NCI-H1092 (cell line): ENCODE measurements at regions not wholly inside any gene's neighbourhood (a gene's known extent, or its start where the extent isn't known, plus 50 kb on each side); places are given as distances from the start of the nearest gene placed in this dataset.
A peak's percentile ranks its signal among the peaks of the same experiment; 100 is the strongest.

Experiments used
- DNase-seq: peaks from one replicate; lab custom pipeline; 2025; lab: John Stamatoyannopoulos, UW

DNA sequence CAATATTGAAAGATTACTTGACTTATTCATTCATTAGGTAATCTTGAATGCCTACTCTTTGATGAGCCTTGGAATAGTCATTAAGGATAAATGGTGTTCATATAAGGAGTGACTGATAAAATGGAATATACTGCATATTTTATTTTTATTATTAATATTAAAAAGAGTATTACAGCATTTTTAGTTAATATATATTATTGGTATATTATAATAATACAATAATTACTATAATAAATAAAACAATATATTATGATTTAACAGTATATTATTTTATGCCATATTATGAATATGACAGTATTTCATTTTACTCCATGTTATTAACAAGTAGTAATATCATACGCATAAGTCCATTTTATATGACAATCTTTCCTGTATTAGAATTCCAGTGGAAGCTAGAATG lies 490.8 kb upstream of the NFIA start:
- DNase-seq = no peak

DNA sequence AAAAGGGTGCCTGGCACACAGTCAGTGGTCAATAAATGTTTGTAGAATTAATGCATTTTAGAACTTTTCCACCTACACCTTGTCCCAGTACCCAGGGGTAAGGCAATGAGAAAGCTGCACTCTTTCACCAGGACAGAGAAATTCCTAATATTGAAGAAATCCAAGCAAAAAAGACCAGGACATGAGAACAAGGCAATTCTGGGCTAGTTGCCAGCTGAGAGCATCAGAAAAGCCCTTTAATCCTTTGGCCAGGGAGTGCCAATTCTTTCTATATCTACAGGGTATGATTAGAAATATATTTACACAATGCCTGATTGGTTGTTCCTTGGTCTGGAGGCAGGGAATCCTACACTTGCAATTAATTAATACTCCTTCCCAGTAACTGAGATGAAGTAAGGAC lies 492.4 kb upstream of the NFIA start:
- DNase-seq = peak; percentile 8

DNA sequence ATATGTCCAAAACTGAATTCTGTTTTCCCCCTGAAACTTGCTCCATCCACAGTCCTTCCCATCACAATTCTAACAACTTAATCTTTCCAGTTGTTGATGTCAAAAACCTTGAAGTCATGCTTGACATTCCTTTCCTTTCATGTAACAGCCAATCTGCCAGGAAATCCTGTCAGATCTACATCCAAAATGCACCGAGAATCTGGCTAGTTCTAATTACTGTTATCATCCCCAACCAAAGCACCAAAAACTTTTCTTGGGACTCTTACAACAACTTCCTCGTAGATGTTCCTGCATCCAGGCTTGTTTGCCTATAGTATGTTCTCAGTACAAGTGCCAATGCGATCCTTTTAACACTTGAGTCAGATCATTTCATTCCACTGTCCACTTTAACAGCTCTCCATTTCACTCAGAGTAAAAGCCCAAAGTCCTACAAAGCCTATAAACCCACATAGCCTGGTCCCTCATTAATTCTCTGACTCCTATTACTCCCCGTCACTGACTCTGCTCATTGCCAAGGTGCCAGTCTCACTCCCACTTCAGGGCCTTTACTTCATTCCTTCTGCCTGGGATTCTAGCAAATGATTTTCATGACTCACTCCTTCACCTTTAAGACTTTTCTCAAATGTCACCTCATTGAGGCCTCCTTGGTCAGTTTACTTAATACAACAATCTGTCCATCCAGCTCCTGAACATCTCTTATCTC lies 493.2 kb upstream of the NFIA start:
- no peak for DNase-seq

DNA sequence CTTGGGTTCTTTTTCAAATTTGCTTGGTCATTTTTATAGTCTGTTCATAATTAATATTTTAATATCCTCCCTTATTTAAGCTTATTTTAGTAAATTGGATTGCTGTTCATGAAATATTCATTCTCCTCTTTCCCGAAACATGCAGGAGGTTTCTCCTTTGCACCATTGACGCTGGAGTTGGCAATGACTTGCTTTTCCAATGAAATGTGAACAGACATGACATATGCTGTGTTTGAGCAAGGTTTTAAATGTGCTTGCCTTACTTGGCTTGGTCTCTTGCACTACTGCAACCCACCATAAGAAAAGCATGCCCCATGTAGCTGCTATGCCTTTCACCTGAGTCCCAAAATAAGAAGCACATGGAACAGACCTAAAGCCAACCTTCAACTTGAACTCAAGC lies 498.0 kb upstream of the NFIA start:
- DNase-seq = no peak

DNA sequence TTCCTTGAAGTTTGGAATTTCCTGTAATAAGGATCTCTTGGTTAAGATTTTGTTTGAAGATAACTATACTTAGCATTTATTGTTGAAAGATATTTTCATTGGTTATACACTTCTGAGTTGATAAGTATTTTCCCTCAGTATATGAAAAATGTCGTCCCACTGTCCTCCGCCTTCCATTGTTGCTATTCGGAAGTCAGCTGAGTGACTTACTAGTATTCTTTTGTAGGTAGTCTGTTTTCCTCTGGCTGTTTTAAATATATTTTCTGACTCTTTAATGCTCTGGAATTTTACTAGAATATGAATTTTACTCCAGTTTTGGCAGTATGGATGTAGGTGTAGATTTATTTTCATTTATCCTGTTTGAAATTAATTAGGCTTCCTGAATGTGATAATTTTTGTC lies 498.7 kb upstream of the NFIA start:
- no peak for DNase-seq

DNA sequence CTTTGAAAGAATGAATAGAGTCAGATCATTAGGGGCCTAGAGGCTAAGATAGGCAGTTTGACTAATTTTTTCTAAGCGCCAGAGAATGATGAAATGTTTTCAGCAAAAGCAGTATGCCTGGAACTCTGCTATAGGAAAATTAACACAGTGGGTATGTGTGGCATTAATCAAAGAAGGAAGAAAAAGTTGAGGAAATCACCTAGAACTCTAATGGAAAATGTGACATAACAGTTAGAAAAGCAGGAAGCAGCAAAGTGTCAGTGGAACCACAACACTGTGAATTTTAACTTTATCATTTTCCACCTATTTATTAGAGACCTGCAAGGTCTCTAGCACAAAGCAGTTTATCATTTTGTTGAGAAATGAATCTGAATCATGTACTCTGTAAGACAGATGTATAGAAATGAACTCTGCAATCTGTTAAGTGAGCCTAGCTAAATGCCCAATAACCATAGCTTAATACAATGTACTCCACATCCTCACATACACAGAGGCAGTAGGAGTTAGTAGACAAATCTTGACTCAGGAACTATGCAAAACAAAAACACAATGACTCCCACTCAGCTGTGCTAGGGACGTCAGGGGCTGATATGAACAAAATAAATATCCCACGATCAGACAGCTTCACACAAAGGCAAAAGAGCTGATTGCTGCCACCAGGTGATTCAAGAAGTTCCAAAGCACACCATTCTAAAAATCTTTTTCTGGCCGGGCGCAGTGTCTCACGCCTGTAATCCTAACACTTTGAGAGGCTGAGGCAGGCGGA lies 500.7 kb upstream of the NFIA start:
- no peak for DNase-seq

DNA sequence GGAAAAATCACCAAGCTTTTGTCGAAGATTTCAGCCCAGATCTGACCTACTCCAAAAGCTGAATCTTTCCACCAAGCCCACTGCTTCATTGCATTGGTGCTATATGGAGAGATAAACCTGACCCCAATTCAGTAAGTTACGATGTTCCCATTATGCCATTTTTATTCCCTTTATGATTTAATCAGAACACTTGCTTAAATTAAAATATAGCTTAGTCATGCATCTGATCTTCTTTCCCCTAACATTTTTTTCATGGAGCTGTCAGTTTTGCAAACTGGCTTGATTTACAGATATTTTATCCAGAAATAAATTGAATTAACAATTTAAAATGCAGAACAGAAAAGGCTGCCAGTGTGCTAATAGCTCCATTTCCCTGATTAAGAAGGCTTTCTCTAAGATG lies 503.5 kb upstream of the C1orf87 start:
- no peak for DNase-seq

DNA sequence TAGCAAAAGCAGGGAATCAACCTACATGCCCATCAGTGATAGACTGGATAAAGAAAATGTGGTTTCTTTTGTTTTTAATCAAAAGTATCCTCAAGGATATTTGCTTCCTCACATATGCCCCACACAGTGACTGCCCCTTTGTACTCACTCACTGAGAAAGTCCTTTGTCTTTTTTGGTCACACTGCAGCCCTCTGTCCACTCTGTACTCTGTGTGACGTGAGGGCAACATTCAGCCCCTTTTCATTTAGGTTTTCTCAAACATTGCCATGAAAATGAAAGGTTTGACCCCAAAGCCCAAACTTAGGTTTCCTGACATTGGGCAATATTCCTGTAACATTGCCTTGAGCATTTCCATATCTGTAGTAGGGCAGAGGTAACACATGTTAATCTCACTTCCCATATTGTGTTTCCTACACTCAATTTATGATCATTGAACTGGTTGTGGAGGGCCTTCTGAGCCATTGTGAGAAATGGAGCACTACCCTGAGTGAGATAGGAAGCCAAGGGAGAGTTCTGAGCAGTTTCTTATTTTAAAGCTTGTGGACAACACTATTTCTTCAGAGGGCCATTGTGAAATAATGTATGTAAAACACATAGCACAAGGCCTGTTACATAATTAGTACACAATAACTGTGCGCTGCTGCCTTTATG lies 501.9 kb upstream of the C1orf87 start:
- DNase-seq = no peak

DNA sequence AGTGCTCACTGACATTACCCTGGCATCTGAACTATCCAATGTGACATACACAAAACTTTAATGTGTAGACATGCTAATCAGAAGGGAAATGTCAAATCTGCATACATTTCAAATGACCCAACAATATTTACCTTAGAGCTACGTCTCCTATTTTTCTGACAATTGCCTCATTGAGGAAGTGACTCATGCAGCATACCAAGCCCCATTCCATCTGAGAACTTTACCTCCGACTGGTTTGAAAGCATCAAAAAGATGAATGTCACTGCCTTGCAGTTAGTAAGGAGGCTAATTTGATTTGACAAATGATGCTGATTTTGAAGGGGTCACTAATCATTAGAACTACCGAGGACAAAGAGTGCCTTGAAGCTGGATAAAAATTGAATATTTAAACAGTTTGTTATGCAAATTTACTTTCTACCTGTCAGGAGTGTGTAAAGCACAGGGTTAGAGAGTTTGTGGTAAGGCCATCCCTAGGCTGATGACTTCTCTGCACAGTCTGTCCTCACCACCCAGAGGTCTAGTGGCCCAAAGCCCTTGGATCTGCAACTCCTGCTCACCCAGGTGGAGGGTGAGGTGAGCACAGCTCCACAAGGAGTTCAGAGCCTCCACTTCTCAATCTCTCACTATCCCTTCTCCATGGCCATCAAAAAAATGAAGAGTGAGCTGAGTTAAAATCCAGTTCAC lies 500.3 kb upstream of the C1orf87 start:
- DNase-seq = no peak

DNA sequence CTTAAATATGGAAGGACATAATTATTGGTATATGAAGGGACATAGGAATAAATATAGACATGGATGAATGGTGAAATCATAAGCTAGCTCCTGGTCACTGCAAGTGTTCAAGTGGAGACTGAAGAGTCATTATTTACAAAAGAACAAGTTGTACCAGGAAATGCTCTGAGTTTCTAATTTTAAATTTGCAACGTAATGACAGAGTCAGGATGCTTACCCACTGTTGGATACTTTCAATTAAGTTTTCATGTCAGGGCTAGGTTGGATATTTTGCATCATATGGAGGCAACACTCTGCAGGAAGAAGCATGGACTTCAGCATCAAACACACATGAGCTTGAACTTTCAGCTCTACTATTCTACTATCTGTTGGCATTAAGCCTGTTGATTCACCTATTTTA lies 499.6 kb upstream of the C1orf87 start:
- no peak for DNase-seq

DNA sequence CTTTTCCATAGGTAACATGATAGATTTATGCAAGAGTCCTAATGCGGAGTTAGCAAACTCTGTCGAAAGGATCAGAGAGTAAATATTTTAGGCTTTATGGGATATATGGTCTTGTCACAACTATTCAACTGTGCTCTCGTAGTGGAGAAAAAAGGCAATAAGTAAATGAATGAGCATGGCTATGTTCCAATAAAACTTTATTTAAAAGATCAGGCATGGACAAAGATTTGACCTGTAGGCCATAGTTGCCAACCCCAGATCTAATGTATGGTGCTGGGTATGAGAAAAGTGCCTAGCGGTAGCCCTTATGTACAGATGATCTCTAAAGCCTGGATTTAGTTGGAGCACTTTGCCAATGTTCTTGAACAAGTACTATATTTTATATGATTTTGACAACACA lies 498.8 kb upstream of the C1orf87 start:
- DNase-seq = no peak

DNA sequence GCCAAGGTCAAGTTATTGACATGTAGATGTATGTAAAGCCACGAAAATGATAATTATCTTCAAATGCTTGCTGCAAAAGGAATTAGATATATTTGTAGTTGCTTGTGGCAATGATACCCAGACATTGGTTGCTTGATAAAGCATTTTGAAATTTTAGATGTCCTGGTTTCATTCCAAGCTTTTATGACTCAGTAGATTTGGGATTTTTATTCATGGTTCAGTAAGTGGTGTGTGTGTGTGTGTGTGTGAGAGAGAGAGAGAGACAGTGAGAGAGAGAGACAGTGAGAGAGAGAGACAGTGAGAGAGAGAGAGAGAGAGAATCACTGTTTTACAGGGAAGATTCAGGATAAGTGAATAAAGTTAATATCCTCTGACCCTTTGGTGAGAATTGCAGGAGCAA lies 498.2 kb upstream of the C1orf87 start:
- DNase-seq = no peak

DNA sequence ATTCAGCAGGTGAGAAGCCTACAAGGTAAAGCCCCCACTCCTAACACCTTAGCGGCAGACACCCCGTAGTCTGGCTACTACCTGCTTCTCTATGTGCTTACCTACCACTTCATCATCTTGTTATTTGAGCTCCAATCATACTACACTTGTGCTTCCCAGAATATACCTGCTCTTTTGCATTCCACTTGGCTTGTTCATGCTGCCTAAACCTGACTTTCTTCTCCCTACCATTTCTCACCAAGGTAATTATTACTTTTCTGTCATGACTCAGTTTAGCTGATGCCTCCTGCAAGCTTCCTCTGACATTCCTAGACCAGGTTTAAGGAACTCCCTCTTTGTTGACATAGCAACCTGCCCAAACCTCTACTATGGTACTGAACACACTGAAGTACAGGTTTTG lies 495.6 kb upstream of the C1orf87 start:
- DNase-seq = no peak

DNA sequence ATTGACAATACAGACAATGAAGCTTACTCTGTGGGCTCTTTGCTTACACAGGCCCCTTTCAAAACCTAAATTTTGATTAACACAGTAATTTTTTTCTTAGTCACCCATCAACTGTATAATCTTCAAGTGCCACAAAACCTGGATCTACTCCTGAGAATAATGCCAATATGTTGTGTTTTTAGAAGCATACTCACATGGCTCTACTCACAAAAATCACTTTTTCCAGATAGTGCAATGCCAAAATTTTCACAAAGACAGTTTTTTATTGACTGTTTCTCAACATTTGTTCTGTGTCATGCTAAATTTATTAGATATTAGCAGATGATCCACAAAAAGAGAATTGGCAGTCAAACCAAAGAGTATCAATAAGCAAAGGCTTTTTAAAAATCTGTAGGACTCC lies 493.7 kb upstream of the C1orf87 start:
- DNase-seq = no peak

DNA sequence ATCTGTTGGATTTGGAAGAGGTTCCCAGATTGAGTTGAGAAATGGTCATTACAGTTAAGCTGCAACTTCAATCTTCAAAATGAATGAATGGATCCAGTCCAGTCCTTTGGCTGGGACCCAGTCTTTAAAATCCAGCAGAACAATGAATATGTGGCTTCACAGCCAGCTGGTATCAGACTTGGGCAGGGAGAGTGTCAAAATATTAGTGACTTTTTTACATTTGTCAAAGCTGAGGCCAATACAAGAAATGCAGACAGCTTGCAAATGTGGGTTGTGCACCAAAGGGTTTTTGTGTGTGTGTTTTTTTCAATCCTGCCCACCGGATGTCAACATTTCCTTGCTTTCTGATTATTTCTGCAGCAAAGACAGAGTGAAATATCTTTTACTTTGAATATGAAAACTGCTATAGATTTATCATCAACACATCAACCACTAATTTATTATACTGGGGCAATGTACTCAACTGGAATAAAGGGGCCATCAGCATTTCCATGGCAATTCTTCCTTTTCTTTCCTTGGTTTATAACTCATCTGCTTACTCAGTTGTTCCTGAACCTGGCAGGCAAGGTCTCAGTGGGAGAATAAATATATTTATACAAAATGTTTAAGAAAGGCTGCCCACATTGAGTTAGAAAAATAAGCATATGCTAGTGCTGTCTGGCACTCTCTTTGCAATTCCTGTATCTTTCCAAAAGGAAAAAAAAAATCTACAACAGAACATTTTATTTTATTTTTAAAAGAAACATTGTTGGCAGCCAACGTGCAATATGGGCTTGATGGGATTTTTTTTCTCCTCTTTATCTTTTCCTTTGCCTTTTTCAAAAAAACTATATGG lies 491.6 kb upstream of the C1orf87 start:
- DNase-seq = no peak

DNA sequence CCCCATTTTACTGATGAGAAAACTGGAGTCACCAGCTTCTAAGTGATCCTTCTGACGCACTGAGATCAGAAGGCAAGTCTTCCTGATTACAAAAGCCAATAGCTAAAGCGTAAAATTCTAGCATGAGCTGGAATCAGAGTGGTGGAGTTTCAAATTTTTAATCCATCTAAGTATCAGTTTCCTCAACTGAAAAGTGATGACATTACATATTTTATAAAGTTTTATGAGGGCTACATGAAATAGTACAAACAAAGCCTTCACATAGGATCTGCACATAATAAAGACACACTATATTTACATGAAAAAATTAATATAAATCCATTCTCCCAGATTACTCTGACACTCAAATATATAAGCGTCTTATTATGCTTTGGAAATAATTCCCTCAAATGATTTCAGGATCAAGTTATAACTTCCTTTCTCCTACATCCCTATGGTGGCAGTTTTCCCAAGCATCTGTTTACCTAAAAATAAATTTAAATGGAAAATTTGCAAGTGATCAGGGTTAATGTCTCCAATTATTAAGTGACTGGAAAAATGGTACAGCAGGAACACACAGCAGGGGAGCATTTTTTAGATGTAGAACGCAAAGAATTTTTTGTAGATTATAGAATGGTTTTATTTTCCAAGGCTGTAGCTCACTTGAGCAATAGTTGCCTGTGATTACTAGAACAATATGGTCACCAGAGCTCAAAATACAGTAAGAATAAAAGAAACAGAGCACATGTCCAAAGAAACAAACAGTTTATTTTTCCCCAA lies 490.4 kb upstream of the C1orf87 start:
- DNase-seq = no peak

DNA sequence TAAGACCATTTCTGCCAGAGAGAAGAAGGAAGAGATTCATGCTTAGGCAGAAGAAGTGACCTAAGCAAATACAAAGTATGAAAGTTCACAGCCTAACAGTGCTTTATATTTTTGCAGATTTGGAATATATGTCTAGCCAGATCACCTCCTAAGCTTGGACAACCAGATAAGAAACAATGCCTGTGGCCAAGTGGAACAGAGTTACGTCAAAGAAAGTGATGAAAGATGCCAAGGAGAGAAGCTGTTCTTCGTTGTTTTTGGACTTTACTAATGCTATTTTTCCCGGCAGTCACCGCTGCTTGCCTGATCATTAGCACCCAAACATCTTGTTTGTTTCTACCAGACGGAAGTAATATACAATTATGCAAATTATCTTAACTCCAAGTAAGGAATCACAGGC lies 489.2 kb upstream of the C1orf87 start:
- no peak for DNase-seq

DNA sequence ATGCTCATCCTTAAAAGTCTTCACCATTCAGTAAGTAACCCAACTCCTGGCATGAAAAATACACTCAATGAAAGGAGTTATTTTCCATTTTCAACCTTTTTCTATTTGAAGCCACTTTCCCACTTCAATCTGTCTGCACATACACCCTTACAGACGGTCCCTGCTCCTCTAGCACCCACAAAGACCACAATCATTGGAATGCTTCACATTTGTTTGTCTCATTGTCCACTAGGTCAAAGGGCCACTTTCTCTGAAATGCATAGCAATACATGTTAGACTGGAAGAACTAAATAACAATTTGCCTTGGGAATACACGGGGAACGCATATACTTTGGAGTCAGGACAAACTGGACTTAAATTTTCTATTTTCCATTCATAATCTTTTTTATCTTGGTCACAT lies 487.1 kb upstream of the C1orf87 start:
- no peak for DNase-seq

DNA sequence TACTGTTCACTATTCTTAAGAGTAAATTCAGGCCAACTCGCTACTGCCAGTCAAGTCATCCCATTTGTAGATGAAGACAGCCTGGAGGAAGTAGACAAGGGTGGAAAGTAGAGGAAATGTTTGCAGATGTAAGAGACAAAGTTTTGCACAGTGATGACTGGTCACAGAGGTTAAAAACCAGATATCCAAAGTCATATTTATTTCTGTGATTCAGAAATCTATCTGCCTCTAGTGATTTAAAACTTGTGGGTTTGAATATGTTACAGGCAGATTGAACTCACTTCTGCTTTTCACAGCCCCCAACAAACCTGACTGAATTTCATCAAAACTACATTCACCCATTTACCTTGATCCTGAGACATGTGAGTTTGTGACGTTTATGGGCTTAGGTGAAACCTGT lies 484.7 kb upstream of the C1orf87 start:
- no peak for DNase-seq

DNA sequence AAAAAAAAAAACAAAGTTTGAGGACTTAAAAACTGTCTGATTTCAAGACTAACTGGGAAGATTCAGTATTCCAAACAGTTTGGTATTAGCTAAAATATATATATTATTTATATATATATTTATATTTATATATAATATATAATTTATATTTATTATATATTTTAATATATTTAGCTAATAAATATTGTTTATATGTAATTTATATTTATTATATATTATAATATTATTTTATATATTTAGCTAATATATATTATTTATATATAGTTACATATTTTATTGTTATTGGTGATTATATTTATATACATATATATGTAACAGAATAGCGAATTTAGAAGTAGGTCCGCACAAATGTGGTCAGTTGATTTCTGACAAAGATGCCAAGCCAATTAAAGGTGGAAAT lies 480.2 kb upstream of the C1orf87 start:
- no peak for DNase-seq

DNA sequence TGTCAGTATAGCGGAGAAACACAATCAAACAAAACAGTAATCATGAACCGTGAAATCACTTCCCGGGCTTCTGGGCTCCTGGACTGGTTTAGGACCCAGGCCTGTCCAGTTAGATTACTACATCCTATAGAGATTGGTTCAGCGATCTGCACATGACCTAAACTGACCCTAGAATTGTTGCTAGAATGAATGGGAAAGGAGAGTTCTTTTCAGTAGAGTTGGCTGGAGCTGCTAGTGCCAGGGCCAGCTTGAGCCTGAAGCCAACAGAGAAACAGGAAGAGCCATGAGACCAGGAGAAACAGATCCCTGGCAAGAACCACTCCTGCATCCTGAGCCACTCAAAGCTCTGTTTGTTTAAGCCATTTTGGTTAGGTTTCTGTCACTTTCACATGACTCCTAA lies 474.3 kb upstream of the C1orf87 start:
- DNase-seq = peak; percentile 41
